Erythroblast (primary cell): ENCODE measurements at regions not wholly inside any gene's neighbourhood (a gene's known extent, or its start where the extent isn't known, plus 50 kb on each side); places are given as distances from the start of the nearest gene placed in this dataset.

ENCODE experiments used
- GATA1 ChIP-seq: IDR thresholded peaks from 2 replicates; pipeline ENCODE4 v1.6.1; 2011; ENCODE audit warnings: low read depth, mild to moderate bottlenecking, control low read depth, low read length, moderate library complexity
- POLR2A ChIP-seq: IDR thresholded peaks from 2 replicates; pipeline ENCODE4 v1.6.1; 2011; ENCODE audit warnings: mild to moderate bottlenecking, low read length

DNA sequence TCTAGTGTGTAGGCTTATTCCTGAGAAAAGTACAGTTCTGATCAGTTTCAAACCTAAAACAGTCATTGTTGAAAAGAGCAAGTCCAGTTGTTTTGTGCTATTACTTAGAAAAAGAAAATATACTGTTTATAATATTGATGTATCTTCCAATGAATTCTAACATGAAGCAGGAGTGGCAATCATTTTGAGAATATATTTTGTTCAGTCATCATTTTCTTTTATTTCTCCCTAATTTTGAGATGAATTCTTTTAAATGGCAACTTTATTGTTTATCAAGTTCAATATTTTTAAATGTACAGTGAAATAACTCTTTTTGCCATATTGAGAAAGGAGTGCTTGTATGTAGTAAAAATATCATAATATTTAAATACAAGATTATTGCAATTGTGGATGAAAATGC lies 862.2 kb upstream of the MDGA2 start:
- no peak for TF ChIP-seq POLR2A
- no peak for TF ChIP-seq GATA1
